ENCODE measurements at regions not wholly inside any gene's neighbourhood (a gene's known extent, or its start where the extent isn't known, plus 50 kb on each side); places are given as distances from the start of the nearest gene placed in this dataset.

DNA sequence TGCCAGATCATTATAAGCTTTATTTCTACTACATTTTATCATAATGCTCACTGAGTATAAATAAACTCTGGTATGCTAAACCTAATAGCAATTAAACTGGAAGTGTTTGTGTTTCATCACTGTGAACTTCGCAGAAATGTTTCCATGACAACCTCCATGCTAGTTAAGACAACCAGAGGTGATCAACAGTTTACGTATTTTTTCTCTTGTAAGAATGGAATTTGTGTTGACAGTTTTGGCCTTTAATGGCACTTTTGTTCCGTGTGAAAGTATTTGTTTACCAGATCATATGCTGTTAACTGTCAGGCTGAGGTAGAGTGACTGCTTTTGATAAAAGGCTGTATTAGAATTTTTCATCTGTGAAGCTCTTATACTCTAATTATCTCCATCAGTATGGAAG, 212.1 kb upstream of the PPP1R3A start:
- DNase-seq (ENCODE audit: low read depth): no peak

DNA sequence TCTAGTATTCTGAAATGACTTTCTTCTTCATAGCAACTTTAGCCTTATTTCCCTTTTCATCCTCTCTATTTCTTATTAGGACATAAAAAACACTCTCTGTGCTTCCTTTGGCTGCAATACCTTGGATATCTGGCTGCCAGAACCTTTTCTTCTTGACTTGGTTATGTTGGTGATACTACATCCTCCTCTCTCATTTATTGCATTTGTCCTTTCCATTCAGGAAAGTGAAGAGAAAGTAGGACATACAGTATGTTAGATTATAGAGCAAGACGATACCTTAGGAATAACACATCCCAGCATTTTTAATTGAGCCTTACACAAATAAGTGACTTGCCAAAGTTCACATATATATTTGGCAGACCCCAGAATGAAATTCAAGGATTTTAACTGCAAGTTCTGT, 210.1 kb upstream of the PPP1R3A start:
- DNase-seq (ENCODE audit: low read depth): no peak

- DNase-seq (ENCODE audit: low read depth): no peak
Measured at GRCh38 chr7:114126095-114126494, 207.3 kb upstream of the PPP1R3A start.

GRCh38 chr7:114112806-114113205, 194.0 kb upstream of the PPP1R3A start:
- no peak for DNase-seq (ENCODE audit: low read depth)

DNA sequence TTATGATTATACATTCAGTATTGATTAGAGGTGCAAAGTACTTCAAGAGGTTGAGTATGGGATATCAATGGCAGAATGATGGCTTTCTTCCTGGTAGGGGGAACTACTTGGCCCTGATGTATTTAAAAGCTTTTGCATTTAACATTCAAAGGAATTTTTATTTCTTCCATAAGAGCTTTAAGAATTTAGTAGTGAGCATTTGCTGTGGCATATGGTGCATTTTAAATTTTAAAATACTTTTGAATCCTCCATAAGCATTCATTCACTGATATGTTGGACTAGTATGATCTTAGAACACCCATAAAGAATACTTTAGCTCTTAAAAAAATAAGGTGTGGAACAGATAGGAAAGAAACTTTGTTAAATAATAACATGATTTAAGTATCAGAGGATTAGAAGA, 191.9 kb upstream of the PPP1R3A start:
- no peak for DNase-seq (ENCODE audit: low read depth)

GRCh38 chr7:114109721-114110120, 190.9 kb upstream of the PPP1R3A start:
- no peak for DNase-seq (ENCODE audit: low read depth)

GRCh38 chr7:114109304-114109703, 190.5 kb upstream of the PPP1R3A start:
- DNase-seq (ENCODE audit: low read depth): no peak

DNA sequence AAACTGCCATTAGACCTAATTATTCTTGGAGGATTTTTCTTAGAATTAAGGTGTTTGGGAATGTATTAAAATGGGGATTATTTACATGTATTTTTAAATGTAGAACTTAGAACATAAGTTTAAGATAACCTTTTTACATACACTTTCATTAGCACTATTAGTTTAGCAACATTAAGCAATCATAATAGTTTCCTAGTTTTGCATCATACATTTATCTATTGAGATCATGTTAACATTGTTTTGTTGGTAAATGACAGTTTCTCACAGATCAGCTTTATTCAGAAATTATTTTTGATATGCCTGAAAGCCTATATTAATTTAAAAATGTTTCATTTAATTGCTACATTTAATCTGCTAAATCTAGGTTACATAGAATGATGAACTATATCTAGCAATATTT, 189.7 kb upstream of the PPP1R3A start:
- no peak for DNase-seq (ENCODE audit: low read depth)

DNA sequence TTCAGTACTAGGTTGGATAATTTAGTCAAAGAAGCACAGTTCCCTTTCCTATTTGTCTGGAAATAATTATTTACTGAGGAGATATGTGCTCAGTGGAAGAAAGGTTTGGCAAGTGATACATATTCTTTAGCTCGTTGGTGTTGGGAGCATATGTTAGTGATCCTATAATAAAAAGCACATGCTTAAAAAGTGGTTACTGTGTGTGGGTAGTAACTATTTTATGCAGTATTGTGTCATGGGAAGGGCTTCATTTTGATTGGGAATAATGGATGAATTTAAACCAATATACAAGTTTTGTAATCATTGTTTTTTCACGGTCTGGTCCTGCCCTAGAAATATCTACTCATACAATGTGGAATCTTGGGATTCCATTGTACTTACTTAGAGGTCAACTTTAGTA, 188.7 kb upstream of the PPP1R3A start:
- no peak for DNase-seq (ENCODE audit: low read depth)

- DNase-seq (ENCODE audit: low read depth): no peak
Measured at GRCh38 chr7:114104035-114104434, 185.2 kb upstream of the PPP1R3A start.

- DNase-seq (ENCODE audit: low read depth): no peak
Measured at GRCh38 chr7:114102996-114103395, 184.2 kb upstream of the PPP1R3A start.

DNA sequence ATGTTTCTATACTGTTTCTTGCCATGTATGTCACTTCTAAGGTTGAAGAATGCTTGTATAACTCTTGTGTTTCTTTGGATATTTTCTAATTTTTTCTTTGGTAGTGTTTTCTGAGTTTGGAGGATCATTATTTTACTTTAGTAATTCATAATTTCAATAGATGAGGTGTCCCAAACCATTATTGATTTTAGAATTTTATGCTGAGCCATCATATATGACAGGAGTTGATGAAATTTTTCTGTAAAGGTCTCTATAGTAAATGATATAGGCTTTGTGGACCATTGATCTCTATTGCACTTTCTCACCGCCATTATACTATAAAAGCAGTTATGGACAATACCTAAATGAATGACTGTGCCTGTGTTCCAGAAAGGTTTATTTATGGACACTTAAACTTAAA, 183.3 kb upstream of the PPP1R3A start:
- DNase-seq (ENCODE audit: low read depth): no peak

DNA sequence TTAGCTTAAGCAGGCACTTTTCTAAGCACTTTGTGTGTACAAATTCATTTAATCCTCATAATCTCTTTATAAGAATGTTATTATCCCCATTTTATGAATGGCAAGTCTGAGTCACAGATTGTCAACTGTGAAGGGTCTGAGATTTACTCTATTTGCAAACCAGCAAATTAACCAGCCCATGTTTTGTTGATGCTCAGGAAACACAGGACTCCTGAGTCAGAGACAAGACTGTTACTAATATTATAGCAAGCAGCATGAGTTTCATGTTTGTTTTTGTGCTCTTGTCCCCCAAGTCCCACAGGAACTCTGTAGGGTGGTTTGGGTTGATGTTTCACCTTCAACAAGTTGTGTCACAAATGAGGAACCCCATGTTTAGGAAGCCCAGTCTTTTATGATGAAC, 182.0 kb upstream of the PPP1R3A start:
- no peak for DNase-seq (ENCODE audit: low read depth)

- no peak for DNase-seq (ENCODE audit: low read depth)
Measured at GRCh38 chr7:114099337-114099736, 180.5 kb upstream of the PPP1R3A start.

- no peak for DNase-seq (ENCODE audit: low read depth)
Measured at GRCh38 chr7:114095885-114096284, 177.1 kb upstream of the PPP1R3A start.

GRCh38 chr7:114088470-114088940, 169.7 kb upstream of the PPP1R3A start:
- DNase-seq (ENCODE audit: low read depth): no peak

- DNase-seq (ENCODE audit: low read depth): no peak
Measured at GRCh38 chr7:114087653-114088469, 169.1 kb upstream of the PPP1R3A start.

- DNase-seq (ENCODE audit: low read depth): peak; percentile 44
Measured at GRCh38 chr7:114086914-114087652, 168.3 kb upstream of the PPP1R3A start.

- DNase-seq (ENCODE audit: low read depth): peak; percentile 32
Measured at GRCh38 chr7:114086537-114086913, 167.7 kb upstream of the PPP1R3A start.

- peak; percentile 73 for DNase-seq (ENCODE audit: low read depth)
Measured at GRCh38 chr7:114085592-114086501, 167.0 kb upstream of the PPP1R3A start.

DNA sequence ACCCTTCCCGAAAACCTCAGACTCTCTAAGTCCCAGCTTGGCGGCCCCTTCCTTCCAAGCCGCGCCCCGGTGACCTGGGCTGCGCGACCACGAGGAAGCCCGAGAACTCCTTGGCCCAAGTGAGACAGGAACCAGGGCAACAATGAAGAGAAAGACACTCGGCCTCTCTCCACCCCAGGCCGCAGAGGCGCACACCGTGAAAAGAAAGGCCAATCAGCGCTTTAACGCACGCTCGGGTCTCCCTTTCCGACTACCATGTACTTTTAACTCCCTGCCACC, 166.4 kb upstream of the PPP1R3A start:
- DNase-seq (ENCODE audit: low read depth): no peak

Data from myocyte (in vitro differentiated cells).